ENCODE measurements at regions not wholly inside any gene's neighbourhood (a gene's known extent, or its start where the extent isn't known, plus 50 kb on each side); places are given as distances from the start of the nearest gene placed in this dataset.

DNA sequence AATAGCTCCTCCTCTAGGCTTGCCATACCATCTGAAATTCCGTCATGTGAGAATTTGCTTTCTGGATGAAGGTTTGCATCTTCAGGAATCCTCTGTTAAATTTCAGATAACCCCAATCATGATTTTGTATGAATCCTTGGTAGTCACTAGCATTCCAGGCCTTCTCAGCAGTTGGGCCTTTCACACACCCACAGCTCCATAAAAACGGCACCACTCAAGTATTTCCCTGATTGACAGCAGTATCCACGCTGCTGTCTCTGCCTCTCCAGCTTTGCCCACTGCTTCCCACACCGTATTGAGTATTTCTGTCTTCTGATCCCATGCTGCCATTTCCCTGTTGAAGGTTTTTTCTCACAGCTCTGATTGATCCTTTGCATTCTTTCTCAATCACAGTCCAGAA is 208.7 kb upstream of the NCAM1 start:
- no peak for DNase-seq (ENCODE audit: low read depth)

DNA sequence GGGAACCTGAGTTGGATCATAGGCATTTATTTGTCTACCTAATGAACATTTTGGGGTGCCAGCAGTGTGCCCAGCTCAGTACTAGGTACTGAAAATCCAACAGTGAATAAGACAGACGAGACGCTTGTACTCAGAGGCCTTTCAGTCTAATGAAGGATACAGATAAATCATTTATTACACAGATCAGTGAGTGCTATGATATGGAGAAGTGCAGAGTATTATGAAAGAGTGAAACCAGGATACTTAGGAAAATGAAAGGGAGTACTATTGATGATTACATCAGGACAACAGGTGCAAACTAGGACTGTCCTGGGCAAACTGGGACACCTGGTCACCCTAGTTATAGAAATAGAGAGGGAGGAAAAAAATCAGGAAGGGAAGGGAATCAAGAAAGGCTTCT is 207.5 kb upstream of the NCAM1 start:
- no peak for DNase-seq (ENCODE audit: low read depth)

DNA sequence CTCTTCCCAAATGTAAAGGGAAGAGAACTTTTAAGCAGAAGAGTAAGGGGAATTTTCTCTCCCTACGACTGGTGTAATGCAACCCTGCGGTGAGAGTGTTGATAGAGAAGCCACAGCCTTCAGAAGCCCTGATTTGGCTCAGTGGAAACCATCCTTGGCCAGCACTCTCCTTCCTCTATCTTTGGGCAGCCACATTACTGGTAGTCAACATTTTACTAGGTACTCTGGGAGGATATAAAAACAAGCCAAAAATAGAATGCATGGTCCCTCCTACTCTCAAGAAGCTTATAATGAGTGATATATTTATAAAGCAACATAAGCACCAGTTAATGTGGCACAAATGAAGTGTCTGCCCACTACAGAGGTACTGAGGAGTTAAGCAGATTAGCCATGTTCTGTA is 201.8 kb upstream of the NCAM1 start:
- DNase-seq (ENCODE audit: low read depth): no peak

DNA sequence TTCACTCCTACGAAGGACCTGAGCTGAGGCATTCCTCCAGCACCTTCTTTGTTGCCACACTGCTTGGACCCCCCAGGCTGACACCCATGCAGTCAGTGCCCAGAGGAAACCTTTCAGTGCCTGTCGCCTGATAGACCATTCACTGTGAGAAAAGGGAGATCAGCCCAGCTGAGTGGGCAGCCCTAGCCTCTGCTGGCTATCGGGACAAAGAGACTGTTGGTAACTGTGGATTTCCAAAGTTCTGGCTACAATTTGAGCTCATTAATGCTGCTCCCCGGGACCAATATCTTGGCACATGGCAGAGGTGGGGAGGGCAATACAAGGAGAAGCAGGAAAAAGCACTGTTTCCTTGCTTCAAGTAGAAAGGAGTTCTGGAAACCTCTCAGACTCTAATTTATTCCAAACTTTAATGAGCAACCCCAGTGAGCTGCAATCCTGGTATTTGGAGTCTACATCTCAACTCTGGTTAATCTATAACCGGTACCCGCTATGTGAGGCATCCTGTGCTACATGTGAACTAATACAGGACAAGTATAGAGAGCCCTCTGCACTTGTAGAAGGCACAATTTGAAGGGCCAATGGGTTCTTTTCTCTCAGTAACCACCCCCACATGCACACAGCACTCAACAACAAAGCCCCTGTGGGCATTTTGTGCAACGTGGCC is 200.7 kb upstream of the NCAM1 start:
- no peak for DNase-seq (ENCODE audit: low read depth)

DNA sequence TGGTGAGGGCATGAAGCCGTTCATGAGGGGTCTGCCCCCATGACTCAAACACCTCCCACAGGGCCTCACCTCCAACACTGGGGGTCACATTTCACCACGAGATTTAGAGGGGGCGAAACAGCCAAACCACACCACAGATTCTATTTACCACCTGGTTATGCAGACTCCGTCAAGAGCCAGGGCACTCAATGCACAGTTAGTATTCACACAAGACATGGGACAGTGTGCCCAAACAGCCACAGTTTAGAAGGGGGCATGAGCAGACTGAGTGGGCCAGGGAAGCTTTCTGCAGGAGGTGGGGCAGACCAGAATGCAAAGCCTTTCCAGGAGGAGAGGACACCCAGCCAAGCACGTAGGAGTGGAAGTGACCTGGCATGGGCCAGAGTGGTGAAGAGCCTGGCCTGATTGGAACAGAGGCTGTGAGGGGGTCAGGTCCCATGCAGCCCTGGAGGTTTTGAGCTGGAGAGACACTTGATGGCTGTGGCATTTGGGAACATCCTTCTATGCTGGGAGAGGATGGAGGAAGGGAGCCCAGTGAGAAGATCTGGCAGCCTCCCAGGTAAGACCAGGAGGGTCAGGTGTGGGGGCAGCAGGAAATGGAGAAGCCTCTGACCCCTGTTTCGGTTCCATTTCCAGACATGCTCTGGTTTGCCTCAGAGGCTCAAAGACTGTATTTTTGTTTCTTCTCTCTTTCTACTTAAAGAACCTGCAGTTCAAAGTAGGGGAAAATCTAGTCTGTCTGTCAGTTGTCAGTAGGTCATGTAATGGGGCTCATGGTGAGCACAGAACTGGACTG is 199.1 kb upstream of the NCAM1 start:
- no peak for DNase-seq (ENCODE audit: low read depth)

DNA sequence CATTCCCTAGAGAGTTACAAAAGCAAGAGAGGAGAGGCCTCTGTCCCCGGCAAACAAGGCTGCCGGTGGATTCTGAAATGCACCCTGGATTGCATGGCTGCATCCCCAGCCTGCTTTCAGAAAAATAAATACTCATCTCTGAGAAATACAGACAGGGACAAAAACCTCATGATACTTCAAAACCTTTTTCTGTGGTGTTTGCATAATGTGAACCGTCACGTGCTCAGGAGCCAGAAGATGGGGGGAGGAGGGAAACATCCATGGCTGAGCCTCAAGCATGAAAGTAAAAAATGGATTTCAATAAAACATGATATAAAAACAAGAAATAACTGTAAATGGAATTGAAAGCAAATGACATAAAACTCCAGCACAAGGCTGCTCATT is 198.5 kb upstream of the NCAM1 start:
- DNase-seq (ENCODE audit: low read depth): no peak

DNA sequence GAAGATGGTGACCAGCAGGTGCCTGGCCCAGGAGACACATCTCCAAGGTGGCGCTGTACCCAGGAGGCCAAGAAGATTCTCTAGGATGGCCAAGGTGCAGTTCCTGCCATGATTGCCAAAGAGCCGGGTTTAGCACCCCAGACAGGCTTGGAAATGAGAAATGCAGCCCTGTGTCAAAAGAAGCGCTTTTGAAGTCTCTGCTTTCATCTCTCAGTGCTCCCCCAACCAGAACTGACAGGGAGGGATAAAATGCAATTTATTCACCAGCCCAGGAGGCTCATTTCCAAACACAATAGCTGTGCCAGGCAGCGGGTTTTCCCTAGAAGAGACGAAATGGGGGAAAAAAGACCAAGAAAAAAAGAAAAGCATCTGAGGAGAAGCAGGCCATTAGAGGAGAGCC is 195.9 kb upstream of the NCAM1 start:
- DNase-seq (ENCODE audit: low read depth): no peak

DNA sequence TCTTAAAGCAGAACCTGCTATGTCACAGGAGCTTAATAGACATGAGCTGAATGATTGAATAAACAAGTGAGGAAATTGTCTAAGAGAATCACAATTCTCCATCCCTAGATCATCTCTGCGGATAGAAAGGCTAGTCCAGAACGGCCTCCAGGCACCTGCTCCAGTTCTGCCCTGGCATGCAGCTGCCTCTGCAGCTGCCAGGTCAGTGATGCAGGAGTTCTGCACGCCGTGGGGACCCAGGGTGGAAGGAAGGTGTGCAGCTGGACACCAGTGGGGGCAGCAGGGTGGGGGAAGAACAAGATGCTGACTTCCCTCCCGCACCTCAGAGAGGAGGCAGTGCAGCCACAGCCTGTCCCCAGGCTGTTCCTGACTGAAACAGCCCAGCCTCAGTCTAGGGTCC is 192.1 kb upstream of the NCAM1 start:
- DNase-seq (ENCODE audit: low read depth): no peak

DNA sequence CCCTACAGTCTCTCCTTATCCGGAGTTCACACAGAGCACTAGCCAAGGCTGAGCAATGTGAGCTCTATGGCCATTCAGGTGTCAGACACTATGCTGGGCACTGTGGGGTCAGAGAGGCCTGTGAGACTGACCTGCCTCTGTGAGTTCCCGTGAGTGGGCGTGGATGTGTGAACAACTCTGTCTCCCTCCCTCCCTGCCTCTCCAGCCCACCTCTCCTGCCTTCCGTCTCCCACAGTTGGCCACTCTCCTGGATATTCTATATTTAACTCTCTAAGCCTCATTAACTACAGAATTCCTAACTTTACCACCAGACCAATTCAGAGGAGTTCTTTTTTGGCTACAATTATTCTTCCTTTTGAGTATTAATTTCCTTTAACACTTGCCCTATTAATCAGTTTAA is 191.6 kb upstream of the NCAM1 start:
- no peak for DNase-seq (ENCODE audit: low read depth)

DNA sequence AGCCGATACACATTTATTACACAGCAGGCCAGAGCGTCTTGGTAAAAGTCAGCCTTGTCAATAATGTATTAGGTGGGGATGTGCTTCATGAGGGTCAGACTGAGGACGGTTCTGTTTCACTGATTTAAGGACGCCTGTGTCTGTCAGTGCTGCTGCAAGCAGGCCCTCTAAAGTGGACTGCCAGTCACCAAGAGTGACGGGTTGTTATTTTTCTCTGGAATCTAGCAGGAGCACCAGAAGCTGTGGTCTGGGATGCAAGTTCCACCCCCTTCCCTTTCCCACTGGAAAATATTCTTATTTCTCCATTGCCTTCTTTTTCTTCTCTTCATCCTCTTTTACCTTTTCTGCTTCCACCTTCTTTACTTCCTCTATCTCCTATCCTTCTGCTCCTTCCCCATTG is 191.2 kb upstream of the NCAM1 start:
- no peak for DNase-seq (ENCODE audit: low read depth)

DNA sequence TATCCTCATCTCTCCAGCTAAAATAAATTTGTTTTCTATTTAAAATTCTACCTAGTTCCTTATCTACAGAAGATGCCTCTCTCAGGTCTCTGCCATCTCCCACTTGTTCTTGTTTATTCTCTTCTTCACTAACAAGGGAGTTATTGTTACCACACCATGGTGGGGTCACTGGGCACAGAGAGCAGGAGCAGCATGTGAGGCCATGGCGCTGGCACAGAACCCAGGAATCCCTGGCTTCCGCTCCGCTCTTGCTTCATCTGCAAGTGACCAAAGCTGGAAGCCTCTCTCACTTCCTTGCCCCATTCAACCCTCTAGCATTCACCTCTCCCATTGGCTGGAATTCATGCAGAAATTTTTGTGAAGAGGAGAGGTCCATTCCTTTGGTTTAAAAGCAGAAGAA is 190.7 kb upstream of the NCAM1 start:
- no peak for DNase-seq (ENCODE audit: low read depth)

DNA sequence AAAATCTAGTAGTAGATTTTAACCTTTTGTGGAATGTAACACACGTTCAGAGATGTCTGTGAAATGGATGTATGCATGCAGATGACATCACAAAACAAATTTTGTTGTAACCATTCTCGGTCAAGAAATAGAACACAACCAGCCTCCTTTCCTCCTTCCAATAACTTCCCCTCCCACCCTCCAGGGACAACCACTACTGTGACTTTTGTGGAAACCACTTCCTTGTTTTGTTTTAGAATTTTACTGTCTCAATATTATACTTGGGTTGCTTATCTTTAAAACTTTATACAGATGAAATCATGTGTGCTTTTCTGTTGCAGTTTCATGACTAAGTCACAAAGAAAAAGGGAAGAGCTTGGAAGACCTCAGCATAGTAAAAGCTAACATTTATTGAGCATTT is 189.4 kb upstream of the NCAM1 start:
- DNase-seq (ENCODE audit: low read depth): no peak

DNA sequence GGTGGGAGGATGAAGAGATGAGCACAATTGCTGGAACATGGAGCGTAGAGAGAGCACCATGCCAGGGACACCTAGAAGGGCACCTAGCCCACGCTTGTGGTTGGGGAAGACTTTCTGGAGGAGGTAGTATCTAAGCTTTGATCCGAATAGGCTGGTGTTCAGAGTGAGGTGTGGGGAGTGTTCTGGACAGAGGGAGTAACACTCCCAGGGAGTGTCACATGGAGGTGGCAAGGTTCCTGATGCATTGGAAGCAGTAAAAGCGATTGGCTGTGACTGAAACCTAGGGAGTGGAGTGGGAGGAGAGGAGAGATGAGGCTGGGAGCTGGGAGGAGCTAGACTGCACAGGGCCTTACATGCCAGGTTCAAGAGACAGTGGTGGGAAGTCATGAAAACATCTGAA is 188.0 kb upstream of the NCAM1 start:
- no peak for DNase-seq (ENCODE audit: low read depth)

DNA sequence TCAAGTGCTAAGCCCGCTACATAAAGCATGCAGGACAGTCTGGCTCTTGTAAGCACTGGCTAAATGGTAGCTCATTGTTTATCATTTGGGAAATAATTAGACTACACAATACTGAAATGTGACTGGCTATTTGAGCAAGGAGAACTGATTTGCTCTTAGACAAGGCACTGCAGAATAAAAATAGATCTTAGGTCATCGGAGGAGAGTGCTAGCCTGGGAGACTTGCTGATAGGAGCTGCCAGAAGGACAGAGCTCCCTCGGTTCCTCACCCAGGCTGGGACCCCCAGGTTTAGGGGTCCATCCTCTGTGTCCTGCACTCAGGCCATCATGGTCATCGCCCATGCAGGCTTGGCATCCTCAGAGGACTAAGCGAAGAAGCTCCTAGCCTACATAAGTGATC is 184.4 kb upstream of the NCAM1 start:
- DNase-seq (ENCODE audit: low read depth): no peak

DNA sequence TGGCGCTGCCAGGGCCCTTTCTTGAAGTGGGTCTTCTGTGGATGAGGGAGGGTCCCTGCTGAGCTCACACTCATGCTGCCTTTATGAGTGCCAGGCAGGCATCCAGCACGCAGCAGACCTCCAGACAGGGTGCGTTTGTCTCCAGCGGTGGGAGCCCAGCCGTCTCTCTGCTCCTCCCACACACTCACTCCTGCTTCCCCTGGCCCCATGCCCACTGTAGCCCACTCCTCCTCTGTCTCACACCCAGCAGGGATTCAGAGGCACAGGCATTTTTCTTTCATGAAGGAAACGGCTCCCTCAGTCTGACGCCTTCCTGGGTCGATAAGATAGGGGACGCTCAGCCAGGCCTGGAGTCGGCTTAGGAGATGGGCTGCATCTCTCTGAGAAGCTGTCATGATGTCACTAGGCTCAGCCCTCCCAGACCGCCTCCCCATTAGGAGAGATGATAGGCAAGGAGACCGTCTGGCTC is 183.9 kb upstream of the NCAM1 start:
- no peak for DNase-seq (ENCODE audit: low read depth)

DNA sequence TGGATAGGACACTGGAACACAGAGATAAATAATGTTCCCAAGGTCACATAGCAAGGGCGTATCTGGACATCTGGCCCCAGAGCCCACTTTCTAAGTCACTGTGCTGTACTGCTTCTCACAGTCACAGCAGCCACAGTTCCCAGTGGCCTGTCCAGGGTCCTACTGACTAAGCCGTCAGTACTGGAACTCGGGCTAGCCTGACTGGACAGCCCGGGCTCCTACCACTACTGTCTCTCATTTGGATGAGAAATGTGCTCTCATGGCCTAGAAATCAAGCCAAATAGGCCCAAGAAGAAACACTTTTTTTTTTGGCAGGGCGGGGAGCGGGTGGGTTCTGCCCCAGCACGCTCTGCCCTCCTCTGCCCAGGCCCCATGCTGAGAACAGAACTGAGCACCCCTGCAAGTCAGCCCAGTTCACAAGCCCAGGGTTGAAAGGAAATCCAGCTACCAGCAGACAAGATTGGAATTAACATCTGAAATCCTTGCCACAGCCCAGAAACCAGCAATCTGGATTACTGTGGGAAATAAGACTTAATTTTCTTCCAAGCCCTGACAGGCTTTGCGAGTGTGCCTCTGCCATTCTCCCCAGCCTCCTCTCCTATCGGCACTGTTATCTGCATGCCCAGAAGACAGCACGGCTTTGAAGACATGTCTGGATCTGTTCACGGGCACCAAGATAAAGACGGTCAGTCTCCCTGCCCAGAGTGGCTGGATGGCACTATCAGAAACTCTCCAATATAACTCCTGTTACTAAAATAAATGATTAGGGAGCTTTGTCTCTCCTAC is 182.9 kb upstream of the NCAM1 start:
- no peak for DNase-seq (ENCODE audit: low read depth)

DNA sequence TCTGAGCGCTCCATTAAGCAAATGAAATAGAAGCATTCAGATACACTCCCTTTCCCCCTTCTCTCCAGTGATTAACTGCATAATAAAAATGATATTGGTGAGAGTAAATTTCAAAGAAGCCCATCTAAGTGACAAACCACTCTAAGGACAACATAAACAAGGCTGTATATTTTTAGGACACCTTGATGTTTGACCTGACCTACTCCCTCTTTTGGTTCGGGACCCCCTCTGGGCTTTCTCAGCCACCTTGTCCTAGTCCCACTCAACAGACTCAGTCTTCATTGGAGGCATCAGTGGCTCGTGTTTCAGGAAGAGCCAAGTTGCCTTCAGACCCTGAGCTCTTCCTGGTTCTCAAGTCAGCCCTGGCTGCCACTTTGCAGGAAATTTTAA is 182.3 kb upstream of the NCAM1 start:
- DNase-seq (ENCODE audit: low read depth): no peak

DNA sequence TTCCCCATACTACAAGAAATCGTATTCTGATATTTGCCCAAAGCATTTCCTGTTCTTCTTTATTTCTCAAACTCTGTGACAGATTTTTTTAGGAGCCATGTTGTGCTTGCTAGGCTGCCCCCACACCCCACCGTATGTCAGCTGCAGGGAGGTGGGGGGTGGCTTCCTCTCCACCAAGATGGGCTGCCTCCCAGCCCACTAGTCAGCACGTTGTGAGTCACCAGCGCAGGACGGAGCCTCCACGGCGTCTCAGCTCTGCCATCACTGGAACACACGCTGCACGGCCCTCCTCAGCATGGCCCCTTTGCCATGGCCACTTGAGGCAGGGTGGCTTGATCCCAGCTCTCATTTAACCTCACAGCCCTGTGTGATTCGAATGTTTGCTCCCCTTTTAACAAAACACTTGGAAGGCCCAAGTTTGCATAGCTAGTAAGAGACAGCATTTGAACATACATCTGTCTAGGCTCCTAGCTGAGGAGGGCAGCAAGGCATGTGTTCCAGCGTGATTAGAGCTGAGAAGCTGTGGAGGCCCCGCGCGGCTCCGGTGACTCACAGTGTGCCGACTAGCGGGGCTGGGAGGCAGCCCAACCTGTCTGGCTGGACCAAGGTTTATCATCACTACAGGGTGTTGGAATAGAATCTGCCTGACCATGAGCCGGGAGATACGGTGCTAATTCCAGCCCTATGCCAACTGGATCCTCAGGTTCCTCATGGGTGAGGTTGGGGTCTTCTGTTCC is 180.7 kb upstream of the NCAM1 start:
- DNase-seq (ENCODE audit: low read depth): no peak

DNA sequence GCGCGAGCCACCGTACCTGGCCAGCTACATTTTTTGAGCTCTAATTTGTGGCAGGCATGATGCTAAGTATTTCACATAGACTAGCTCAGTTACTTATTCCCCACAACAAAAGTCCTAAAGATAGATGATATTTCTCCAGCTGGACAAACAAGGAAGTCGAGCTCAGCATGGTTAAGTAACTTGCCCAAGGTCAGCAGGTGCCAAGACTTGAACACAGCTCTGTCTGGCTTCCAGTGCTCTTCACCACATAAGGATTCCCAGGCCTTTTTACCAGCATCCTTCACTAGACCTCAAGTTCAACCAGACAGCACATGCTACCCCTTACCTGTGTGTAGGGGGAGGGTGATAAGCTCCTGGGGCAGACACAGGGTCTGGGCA is 177.3 kb upstream of the NCAM1 start:
- DNase-seq (ENCODE audit: low read depth): no peak

DNA sequence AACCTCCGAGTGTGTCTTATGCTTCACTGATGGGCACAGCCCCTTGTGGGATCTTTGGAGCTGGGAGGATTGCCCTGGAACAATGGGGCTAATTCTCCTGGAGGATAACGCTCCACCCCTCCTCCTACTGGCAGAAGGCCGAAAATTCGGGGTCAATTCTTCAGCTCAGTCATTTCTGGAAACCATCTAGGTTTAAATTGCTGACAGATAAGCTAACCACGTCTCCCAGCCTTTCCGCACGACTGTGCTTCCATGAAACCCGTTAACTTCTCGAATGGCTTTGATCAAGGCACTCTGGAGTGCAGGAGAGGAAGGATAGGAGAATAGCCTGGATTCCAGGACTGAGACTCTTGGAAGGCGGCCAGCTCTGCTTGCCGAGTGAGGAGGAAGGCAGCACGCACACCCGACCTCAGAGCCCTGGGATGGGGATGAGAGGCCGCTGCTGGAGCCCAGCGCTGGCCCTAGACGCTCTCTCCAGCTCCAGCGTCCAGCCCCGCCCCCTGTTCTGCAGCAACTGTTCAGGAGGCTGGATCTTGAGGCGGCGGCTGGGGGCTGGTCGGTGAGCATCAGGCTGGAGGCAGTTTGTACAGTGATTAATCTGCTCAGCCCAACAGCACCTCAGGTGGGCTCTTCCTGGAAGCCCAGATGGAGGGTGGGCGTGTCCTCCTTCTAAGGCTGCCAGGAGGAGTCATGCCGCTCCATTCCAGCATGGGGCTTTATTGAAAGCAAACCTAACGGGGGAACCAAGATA is 176.7 kb upstream of the NCAM1 start:
- no peak for DNase-seq (ENCODE audit: low read depth)

DNA sequence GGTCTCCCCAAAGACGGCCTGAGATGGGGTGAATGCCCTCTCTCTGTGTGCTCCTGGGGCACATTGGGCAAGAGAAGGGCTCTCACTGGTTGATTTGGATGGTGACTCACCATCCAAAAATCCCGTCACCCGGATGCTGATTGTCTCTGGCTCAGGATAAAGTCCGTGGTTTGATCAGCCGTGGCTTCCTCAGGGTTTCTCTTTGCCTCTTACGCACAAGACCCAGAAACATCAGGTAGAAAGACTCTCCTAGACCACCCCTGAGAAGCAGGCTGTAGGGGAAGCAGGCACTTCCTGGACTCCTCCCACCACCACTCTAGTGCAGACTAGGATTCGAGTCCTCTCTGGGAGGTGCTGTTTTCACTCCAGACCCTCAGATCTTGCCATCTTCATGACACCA is 176.1 kb upstream of the NCAM1 start:
- no peak for DNase-seq (ENCODE audit: low read depth)

DNA sequence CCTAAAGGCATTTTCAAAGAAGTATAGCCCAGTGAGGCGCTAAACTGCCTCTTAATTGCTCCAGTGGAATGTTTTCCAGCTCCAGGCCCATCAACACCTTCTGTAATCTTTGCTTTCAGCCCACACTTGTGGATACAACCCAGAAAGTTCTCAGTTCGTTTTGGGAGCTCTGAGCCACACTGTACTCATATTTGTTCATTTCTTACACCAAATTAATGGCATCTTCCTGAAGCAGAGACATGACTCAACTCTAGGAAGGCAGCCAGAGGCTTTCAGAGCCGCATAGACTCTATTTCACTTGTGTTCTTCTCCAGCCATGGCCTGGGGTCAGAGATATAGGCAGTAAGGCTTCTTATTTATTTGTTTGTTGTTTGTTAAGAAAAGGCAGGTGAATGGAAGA is 175.5 kb upstream of the NCAM1 start:
- no peak for DNase-seq (ENCODE audit: low read depth)

Data from activated T-cell treated with anti-CD3 and anti-CD28 coated beads for 24 hours (primary cell).